SKM-1 treated with dmso at 0.1 percent for 144 hours (cell line): ENCODE measurements at regions not wholly inside any gene's neighbourhood (a gene's known extent, or its start where the extent isn't known, plus 50 kb on each side); places are given as distances from the start of the nearest gene placed in this dataset.
A peak's percentile ranks its signal among the peaks of the same experiment; 100 is the strongest.

Experiments
- DNase-seq: peaks from one replicate; lab custom pipeline; 2025; ENCODE audit not compliant: unreplicated experiment; lab: John Stamatoyannopoulos, UW

DNA sequence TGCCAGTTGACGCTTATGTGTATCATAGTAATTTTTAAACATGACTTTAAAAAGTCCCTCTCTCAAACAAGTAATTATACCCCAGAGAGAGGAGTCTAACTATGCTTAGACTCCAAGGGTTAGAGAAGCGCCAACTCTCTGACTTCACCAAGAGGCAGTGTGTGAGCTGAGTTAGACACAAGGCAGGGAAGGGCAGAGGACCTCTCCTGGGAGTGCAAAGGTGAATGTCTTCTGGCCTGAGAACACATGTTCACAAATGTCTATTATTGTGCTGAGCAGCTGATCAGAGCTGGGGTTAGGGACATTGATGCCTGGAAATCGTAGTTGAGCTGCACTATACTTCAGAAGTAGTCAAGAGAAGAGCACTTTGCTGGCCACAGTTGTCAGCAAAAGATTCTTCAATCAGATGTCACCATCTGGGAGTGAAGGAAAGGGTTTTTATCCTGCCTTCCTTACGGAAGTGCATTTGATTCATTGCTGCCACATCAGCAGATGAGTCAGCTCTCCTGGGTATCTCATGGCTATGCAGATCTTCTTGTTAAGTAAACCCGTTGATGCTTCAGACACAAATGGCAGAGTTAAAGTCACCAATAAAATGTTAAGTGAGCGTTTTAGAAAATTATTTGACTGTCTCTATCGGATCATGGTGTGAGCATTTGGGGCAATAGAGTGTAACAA, 283.2 kb upstream of the ARGLU1 start:
- no peak for DNase-seq

DNA sequence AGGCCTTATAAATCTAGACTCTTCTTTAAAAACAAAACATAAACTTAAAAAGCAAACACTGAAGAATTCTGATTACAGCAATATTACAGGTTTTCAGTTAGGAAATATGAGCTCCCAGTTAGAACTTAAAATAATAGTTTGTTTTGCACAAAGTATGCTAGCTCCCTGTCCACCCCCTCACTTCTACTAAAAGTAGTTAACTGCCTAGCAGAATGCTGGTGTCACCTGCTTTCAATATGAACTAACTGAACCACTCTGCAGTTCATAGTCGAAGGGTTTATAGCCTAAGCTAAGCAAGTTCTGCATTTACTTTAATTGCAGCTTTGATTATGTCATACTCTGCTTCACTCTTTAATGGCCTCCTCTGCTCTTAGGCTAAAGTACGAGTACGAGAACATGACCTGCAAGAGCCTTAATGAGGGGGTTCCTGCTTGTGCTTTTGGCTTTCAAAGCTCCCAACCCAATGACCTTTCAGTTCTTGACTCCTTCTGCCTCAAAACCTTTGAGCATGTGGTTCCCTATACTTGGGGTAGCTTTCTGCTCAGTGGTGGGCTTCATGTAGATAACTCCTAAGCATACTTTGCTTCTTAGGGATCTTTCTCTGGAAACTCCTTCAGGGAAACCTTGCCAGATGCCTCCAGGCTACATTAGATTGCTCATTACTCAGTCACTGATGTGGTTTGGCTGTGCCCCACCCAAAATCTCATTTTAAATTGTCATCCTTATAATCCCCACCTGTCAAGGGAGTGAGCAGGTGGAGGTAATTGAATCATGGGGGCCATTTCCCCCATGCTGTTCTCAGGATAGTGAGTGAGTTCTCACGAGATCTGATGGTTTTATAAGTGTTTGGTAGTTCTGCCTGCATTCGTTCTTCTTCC, 278.9 kb upstream of the ARGLU1 start:
- no peak for DNase-seq

- DNase-seq = no peak
Measured at GRCh38 chr13:106836186-106836802, 268.4 kb upstream of the ARGLU1 start.

DNA sequence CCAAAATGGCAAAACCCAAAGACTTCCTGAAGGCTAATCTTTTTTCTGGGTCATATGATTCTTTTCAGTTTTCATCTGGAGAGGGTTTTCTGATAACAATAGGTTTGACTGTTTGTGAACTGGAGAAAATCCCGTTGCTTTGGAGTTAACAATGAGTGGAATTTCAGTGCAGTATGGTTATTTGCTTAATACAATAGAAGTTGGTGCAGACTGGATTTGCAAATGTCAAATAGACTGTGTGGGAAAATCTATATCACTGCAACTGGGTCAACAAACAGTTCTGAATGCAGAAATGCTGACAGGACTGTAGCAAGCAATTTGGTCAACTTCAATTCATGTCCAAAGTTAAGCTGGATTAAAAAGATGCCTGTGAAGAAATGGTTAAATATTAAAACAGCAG, 267.5 kb upstream of the ARGLU1 start:
- no peak for DNase-seq

DNA sequence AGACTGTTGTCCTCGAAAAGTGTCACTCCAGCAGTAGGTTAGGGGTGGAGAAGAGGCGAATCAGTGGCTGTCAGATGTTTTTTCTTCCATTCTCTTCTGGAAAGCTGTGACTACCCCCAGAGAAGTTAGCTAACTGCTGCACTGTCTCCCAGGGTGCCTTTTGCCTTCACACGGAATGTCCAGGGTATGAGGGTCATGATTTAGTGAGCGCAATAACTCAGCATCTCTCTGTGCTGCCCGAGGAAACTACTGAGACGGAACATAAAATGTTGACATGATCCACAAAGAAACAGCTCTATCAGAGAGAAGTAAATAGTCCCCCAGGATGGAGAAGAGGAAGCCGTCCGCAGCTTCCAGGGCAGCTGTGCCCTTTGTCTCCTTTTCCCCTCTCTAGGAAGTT, 254.0 kb upstream of the ARGLU1 start:
- no peak for DNase-seq

DNA sequence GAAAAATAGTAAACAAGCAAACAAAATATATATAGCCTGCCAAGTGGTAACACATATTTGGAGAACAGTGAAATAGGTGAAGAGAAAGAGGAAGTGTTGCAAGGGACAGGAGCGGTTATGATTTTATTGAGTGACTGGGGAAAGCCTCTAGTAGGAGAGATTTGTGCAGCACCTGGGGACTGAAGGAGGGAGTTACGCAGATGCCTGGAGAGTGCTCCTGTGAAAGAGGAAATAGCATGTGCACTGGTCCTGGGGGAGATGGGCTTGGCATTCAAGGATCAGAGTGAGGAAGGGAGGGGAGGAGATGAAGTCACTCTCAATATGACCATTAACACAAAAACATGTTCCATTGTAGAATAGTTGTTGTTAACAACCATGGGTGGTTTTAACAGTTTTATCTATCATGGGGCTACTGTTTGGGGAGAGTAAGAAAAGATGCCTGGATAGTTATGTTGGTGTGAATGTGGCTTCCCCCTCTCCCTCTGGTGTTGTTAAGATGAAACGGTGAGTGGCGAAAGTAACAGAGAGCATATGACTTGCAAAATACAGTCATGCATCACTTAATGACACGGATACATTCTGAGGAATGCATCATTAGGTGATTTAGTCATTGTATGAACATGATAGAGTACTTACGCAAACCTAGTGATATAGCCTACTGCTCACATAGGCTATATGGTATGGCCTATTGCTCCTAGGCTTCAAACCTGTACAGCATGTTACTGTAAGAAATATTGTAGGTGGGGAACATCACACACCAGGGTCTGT, 251.7 kb upstream of the ARGLU1 start:
- DNase-seq = no peak

DNA sequence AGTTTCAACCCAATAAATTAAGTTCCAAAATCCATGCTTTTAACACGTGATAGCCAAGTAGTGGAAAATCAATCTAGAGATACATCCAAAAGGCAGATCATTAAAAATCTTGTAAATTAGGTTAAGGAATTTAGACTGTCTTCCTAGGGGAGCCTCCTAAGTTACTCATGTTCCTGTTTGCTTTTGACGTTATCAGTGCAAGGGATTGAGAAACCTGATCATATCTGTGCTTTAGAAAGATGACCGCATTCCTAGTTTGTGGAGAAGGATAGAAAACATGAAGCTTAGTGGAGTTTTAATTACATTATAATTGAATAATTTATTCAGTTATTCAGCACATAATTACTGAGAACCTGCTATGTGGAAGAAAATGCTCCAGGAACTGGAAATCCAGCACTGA, 251.0 kb upstream of the ARGLU1 start:
- DNase-seq = no peak

GRCh38 chr13:106815545-106815944, 247.6 kb upstream of the ARGLU1 start:
- DNase-seq = no peak

DNA sequence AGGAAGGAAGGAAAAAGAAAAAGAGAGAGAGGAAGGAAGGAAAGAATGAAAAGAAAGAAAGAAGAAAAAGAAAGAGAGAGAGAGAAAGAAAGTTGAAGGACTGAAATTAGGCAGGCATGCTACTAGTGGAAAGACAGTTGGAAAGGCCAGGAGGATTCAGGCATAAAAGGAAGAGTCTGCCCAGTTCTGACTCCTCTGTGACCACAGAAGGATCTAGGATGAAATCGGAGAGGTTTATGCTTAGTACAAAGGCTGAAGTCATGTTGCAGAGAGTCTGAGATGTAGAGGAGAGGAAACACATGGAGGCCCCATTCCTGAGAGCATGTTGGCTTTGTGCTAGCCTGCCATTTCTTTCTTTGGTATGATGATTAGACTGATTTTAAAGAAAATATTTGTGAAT, 246.5 kb upstream of the ARGLU1 start:
- no peak for DNase-seq

DNA sequence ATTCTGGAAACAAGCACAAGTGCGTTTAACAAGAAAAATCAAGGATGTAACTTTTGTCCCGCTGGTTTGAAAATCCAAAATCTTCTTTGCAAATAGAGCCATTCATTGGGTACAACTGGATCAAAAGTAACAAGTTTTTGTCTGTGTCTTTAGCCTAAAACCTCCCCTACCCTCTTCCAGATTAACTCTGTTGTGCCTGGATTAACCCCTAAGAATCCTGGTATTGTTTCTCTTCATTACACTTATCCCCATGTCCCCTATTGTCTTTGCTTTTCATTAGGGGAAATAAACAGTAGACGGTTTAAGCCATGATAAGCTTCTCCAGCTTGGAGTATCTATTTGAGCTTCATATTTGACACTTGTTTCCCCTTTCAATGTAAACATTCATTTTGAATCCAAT, 242.1 kb upstream of the ARGLU1 start:
- DNase-seq = no peak

DNA sequence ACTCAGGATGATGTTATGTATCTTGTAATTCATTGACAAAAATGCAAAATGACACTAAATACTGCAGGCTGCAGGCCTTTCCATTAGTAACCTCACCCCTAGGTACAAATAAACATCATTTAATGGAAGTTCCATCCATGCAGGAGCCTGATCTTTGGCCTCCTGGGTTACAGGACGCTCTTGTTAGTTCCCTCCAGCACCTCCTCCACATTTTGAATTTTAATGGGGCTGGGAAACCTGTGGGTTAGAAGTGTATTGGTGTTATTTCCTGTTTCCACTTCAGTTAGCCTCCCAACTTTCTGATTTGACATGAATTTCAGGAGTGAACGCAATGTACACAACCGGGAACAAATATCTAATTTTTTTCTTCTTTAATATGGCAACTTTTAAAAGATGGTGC, 237.1 kb upstream of the ARGLU1 start:
- DNase-seq = no peak

- DNase-seq = no peak
Measured at GRCh38 chr13:106802917-106803316, 235.0 kb upstream of the ARGLU1 start.

- DNase-seq = no peak
Measured at GRCh38 chr13:106799781-106800335, 231.9 kb upstream of the ARGLU1 start.

- DNase-seq = no peak
Measured at GRCh38 chr13:106797081-106797640, 229.2 kb upstream of the ARGLU1 start.

DNA sequence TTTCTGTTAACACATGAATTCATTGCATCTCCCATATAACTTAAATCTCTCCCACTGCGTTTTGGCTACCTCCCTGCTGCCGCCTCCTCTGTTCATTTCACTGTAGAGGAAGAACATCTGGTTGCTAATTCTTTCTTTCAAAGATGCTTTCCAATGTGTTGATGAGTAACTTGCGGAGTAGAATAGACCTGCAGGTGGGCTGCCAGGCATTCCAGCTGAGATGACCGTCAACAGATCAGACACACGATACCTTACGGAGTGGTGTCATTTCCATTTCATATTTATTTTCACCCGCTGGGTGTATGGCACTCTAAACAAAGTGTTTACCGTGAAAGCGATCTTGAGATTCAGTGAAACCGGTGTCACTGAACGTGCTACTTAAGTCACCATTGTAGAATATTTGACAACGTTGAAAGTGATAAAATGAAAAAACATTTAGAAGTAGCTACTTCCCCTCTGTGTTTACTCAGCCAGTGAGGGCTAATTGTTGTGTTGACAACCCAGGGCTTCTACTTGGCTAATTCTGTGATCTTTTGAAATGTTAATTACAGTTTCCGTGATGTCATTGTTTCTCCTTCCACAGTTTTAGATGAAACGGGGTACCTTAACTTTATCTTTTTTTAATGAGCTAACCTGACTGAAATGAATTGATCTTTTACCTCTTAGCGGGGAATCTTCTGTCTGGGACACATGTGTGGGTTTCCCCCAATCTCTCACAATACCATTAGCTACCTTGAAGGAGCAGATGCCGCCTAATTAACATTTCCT, 228.5 kb upstream of the ARGLU1 start:
- DNase-seq = no peak

GRCh38 chr13:106795847-106796246, 227.9 kb upstream of the ARGLU1 start:
- DNase-seq = no peak

DNA sequence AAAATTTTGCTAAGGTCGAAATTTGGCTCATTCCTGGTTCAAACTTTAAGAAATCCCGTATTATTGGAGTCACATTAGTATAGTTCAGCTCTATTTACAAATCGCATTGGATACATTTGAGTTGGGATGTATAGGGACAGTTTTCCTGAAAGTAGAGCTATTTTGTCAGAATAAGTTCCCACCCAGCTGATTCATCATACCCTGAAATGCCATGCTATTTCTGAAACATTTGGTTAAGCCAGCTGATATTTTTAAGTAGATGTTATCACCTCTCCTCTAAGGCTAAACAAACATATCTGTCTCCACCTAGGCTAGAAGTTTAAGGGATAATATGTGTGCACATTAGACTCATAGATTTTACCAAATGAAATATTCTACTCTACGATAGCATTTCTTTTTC, 226.2 kb upstream of the ARGLU1 start:
- DNase-seq = no peak

DNA sequence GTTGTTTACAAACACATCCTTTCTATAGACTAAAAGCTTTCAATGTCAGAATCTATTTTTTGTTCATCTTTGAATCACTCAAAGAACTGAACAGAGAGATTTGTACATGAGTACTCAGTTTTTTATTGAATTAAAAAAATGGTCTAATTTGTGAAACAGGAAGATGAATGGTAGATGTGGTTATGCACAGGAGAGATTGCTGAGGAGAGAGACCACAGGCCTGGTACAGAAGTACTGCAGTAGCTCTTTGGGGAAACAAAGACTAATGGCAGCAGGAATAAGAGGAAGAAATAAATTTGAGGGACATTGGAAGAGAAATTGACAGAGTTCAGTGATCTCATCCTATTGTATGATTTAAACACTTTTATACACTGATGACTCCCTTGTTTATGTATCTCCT, 222.0 kb upstream of the ARGLU1 start:
- no peak for DNase-seq

DNA sequence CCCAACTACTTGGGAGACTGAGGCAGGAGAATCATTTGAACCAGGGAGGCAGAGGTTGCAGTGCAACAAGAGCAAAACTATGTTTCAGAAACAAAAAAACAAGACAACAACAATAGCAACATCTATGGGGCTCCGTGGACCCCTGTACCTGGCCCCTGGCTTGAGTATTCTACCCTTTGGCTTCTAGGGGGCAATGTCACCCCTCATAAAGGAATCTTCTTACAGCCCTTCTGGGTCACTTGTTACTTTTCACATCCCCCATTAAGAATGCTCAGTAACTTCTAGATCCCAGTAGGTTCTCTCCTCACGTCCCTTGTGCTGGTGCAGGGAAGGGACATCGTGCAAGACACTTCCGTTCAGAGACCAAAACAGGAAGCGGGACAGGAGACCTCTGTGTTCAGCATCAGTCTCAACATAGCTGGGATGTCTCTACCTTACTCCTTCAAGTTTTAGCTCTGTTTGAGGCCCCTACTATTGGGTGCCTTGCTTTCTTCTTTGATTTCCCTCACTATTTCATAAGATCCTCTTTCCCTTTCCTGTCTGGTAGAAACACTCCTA, 218.1 kb upstream of the ARGLU1 start:
- DNase-seq = peak; percentile 35

GRCh38 chr13:106774621-106775020, 206.7 kb upstream of the ARGLU1 start:
- no peak for DNase-seq
